ENCODE measurements at regions not wholly inside any gene's neighbourhood (a gene's known extent, or its start where the extent isn't known, plus 50 kb on each side); places are given as distances from the start of the nearest gene placed in this dataset.

- TF ChIP-seq CTCF (IDR thresholded peaks at IDR 0.05) (no peak), ZNF121 (CRISPR knock-in tag; IDR thresholded peaks at IDR 0.05) (no peak), E2F1 (CRISPR knock-in tag; IDR thresholded peaks at IDR 0.05) (no peak), ZNF425 (CRISPR knock-in tag; conservative IDR thresholded peaks at IDR 0.05) (no peak), ATF1 (CRISPR knock-in tag; IDR thresholded peaks at IDR 0.05) (no peak), USF2 (CRISPR knock-in tag; IDR thresholded peaks at IDR 0.05) (no peak), NFYB (CRISPR knock-in tag; conservative IDR thresholded peaks at IDR 0.05; ENCODE audit: low read depth) (no peak), NFE2L1 (CRISPR knock-in tag; IDR thresholded peaks at IDR 0.05) (no peak)
Observed at GRCh38 chr12:20278276-20278675, 90.1 kb upstream of the PDE3A start.
